ENCODE measurements at regions not wholly inside any gene's neighbourhood (a gene's known extent, or its start where the extent isn't known, plus 50 kb on each side); places are given as distances from the start of the nearest gene placed in this dataset.

DNA sequence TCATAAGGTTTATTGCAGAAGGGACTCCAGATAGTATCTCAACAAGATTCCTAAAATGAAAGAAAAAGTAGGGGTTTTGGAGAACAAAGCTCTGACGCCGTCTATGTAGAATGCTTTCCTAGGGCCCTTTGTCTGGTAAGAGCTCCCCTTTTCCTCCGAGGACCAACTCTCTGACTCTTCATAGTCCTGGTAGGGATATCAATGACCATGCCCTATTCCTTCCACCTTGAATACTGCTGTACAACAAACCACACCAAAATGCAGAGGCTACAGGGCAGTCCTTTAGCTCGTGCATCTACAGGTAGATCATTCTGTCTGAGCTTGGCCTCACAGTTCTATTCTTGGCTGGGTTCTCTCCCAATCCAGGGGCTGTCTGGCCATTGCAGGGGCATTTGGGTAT, 190.3 kb downstream of the WDR11 start:
- no peak for DNase-seq

DNA sequence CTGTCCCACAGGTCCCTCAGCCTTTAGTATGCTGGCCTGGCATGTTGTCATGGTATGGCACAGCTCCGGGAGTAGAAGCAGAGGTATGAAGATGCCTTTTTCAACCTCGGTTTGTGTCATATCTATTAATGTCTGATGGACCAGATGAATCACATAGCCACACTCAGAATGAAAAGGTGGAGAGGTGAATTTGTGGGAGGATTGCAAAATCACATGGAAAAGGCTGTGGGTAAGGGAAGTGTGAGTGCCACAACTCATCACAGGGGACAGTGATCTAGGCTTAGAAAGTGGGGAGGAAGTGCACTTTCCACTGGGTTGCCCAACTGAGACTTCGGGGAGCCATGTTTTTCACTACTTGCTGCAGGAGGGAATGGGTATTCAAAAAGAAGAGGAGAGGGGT, 190.7 kb downstream of the WDR11 start:
- DNase-seq = no peak

DNA sequence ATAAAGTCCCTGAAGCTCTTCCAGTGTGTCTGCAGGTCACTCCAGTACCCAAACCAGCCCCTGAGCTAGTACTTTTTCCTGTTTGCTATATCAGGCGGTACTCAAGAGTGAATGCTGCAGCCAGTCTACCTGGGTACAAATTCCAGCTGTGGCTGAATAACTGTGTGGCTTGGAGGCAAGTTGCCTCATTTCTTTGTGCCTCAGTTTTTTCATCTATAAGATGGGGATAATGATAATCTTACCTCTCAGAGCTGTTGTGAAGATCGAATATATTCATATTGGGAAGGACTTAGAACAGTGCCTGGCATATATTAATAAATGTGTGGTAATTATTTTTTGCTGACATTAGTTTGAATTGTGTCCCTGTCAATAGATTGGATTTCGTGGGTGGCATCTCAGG, 191.2 kb downstream of the WDR11 start:
- DNase-seq = no peak

DNA sequence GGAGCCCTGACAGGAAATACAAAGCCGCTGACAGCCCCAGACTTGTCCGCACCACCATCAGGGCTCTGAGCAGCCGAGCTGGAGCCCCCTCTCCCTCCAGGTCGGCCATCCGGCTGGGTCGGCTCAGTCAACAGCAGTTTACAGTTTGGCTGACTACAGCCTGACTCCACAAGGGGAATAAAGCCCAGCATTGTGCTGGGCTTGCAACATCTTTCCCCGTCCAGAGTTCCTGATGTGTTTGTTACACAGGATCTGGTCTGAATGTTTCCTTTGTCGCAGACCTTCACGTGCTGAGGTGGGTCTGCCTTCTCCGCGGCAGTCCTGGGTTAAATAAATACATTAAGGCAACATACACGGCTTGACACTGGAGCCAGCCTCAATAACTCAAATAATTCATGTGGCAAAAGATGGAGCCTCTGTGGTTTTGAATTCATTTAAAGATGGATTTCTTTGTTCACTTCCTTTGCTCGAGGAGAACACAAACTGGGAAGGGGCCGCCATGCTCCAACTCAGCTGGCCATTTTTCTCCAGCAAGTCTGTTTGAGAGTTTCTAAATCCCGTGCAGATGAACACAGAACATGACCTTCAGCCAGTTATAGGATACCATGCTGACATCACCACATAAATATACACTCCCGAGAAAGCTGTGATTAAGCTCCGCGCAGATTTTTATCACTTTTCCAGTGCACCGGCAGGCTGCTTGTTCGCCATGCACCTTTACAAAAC, 192.1 kb downstream of the WDR11 start:
- no peak for DNase-seq

DNA sequence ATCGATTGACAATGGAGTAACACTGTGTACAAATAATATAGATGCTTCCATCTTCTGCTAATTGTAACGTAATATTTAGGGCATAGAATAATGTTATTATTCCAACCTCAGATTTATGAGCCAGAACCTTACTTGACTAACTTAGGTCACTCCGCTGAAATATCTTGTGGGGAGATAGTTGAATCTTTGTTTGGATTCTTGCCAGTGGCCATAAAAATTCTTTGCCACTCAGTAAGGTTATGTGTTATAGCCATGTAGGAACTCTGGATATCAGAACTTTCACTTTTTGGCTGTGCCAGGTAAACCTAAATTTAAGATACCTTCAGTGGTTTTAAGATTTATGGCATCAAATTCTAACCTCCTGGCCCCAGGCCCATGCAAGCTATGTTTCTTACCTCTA, 197.6 kb downstream of the WDR11 start:
- no peak for DNase-seq

DNA sequence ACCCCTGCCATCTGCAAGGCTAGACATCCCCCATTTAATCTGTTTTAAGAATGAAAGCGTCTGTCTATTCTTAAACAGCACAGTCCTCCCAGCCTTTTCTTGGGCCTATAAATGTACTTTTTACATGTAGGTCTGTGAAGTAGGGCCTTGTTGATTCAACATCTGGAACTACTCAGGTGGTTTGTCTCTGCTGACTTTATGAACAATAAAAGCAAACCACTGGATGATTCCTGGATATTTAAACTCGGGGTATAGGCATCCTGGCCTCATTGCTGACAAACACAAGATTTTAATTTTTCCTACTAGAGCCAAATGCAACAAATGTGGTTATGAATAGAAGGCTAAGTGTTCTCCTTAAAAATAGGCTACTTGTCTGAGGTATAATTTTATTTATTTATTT, 198.3 kb downstream of the WDR11 start:
- DNase-seq = no peak

DNA sequence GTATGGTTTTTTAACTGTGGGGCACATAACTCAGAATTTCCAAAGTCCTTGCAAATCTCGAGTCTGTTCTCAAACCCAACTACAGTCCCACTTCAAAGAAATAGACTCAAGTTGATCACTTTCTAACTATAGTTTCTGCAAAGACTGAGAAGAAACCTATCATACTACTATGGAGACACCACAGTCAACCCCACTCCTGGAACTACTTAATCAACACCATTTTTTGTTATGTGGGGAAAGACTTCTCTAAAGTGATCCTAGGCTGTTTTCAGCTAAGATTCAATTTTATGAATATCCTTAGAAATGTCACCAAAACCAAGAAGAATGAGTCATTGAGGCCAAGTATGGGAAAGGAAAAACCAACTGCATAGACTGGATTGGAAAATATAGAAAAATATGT, 198.8 kb downstream of the WDR11 start:
- no peak for DNase-seq

DNA sequence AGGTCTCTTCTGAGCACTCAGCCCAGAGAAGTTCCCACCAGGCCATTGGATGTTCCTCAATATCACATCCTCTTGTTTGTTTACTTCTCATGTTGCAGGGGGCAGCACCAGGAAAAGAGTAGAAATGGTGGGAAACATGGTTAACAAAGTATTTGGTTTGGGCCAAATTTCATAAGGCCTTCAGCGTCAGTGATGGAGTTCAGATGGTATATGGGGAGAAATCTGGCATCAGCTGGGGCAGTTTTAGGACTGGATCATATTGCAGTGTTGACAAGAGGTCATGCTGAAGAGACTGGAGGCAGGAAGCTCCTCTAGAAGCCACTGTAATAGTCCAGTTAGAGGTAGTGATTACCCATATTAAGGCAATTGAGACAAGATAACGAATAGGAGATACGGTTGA, 200.0 kb downstream of the WDR11 start:
- DNase-seq = no peak

DNA sequence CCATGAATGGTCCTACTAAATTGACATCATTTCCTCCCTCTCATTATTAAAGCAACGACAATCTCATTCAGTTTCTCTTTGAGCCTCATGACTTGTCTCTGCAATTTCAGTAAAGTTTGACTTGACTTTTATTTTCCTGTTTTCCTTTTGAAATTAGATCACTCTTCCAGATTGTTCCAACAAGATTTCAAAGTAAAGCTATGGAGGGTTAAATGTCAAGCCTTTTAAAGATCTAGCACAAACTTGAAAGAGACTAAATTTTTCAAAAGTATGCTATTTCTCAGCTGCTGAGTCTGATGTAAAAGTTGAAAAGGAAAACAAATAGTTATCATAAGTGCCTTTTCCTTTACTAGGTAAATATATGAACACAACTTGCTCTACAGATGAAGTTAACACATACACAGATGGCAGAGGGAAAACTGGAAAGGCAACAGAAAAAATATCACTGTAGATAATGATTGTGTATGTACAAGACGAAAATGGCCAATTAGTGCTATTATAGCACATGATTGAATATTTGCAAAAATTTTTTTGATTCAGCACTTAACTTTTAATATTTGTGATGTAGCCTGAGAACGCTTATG, 200.6 kb downstream of the WDR11 start:
- DNase-seq = no peak

DNA sequence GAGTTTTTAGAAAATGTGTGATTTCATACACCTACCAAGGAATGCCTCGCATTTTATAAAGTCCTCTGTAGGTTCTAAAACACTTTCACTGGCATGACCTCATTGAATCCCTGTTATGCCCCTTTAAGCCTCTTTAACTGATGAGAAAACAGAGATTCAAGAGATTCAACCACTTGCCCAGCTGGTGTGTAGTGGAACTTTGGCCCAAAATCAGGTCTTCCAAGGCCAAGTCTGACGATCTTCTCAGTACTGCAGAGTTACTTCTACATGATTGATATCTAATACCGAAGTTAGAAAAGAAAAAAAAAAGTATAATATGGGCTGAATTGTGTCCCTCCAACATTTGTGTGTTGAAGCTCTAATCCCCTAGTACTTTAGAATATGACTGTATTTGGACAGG, 202.0 kb downstream of the WDR11 start:
- no peak for DNase-seq

DNA sequence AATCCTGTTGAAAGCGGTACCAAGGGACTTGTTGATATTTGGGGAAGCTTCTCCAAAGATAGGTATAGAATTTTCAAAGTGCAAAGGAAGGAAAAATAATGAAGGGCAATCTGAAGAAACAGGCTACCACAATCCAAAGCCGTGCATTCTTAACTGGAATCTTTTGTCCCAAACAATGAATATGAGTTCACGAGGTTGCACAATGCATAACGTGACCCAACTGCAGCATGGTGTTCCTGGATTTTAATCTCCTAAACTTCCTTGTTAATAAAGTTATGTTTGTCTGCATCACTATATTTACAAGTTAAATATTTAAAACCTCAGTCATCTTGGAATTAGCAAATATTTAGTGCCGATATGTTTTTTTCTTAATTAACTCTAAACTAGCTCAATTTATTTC, 203.7 kb downstream of the WDR11 start:
- no peak for DNase-seq

DNA sequence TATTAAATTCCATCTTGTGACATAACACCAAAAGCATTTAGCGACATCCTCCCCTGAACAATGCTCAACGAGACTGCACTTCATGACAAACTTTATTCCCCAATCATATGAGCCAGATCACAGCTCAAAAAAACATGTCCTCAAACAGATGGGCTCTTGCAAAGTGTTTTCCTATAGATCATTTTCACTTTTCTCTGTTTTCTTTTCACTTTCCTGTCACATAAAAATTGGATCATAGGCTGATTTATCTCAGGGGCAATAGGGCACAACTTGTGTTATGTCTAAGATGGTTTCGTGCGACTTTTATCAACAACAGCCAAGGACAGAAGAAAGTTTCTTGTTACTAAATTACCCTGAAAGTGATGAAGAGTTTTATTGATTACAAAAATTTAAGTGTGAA, 206.1 kb downstream of the WDR11 start:
- no peak for DNase-seq

DNA sequence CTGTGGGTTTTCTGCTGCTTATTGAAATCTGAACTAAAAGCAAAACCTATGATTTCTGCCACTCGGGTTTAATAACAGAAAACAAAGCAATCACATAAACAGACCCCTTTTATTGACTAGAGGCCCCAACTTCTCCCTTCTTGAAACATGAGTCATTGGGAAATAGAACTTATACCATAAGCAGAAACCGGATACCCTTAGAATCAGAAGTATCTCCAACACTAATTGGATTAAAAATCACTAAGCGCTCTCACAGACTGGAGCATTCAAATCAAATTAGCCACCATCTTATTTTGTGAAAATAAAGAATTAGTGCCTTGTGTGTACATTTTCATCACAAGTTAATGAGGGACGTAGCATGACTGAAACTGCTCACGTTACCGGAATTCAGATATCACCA, 206.9 kb downstream of the WDR11 start:
- no peak for DNase-seq

DNA sequence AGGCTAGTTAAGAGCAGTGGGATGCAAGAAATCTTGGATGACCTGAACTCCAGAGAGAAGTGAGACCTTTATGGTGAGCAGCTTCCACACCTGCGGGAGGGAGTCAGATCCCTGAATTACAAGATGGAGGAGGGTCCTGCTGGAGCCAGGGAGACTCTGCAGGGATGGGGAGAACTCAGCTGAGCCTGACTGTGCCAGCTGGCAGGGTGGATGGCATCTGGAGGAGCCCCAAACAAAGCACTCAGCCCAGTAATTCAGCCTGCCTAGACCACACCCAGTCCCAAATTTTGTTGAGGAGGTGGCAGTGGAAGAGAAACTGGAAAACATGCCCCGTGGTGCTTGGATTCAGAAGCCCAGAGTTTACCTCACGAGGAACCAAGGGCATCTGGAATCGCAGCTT, 208.2 kb downstream of the WDR11 start:
- DNase-seq = no peak

DNA sequence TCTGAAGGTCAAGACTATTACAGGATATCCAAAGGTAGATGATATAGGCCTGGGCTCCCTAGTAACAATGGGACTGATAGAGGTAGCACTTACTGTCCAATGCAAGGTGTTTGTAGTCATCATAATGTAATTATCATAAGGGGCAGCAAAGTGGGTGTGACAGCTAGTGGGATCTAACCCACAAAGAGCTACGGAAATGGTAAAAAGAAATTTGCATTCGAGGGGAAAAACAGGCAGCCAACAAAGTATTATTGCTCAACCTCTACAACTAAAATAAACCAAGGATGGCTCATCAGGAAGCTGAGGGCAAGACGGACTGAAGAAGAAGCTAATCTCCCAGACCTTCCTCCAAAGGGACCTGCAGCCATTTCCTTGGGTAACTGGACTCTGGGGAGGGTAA, 211.0 kb downstream of the WDR11 start:
- DNase-seq = no peak

DNA sequence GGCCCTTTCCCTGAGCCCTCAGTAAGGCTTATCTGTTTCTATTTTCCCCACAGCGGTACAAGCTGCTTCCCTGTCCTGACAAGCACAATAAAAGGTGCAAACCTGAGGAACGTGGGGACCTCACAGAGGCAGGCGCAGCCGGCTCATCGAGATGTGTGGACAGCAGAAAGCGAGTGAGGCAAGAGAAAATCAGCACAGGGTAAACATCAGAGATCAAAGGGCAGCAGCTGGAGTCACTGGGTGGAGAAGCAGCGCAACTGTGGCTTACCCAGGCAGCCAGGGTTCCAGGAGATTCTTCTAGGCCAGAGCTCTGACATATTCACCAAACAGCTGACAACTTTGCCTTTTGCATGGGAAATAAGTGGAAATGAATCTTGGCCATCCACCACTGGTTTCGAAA, 212.6 kb downstream of the WDR11 start:
- no peak for DNase-seq

DNA sequence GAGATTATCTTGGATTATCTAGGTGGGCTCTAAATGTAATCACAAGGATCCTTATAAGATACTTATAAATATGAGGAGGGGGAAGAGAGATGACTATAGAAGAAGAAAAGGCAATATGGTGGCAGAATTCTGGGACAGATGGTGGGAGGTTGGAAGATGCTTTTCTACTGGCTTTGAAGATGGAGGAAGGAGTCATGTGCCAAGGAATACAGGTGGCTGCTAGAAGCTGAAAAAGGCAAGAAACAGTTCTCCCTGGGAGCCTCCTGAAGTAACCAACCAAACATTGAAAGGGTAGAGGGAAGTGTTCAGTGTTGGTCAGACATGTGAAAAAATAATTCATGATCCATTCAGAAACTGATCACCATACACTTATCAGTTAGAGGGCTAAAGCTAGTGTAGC, 213.3 kb downstream of the WDR11 start:
- no peak for DNase-seq

DNA sequence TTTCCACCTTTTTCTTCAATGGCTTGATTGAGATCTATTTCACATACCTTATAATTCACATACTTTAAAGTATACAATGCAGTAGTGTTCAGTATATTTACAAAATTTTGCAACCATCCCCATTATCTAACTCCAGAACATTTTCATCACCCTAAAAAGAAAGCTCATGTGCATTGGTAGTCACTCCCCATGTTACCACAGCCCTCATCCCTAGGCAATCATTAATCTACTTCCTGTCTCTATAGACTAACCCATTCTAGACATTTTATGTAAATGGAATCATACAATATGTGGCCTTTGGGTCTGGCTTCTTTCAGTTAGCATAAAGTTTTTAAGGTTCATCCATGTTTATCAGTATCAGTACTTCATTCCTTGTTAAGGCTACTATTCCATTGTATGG, 214.2 kb downstream of the WDR11 start:
- no peak for DNase-seq

DNA sequence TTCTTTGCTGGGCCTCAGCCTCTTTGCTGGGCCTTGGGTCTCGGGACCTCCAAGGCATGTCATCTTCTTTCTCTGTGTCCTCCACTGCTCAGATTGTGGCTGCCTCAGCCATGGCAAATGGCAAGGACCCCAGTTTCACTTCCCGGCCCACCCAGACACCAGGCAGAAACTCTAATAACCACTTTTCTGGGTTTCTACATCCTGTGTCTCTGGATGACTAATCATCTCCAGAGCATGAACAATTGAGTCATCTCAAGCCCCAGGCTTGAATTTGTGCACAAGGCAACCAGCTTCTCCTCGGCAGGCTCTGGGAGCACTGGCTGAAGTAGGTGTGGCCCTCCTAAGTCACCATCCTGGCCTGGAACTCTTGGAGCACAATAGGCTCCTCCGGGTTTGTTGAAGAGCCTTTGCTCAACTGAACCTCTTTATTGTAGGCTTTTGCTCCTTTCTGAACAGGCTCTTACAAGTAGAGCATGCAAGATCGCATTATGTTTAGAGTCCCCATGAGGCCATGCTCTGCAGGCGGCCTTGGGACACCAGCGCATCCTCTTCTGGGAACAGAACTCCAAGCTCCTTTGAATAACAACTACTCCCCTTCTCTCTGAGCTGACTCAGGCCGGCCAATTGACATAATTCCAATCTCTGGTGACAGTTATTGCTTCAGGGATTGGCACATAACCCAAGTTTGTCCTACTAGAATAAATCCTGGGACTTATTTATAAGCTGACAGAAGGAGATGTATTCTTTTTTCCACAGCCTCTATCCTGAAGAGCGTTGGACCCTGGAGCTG, 218.1 kb downstream of the WDR11 start:
- no peak for DNase-seq

DNA sequence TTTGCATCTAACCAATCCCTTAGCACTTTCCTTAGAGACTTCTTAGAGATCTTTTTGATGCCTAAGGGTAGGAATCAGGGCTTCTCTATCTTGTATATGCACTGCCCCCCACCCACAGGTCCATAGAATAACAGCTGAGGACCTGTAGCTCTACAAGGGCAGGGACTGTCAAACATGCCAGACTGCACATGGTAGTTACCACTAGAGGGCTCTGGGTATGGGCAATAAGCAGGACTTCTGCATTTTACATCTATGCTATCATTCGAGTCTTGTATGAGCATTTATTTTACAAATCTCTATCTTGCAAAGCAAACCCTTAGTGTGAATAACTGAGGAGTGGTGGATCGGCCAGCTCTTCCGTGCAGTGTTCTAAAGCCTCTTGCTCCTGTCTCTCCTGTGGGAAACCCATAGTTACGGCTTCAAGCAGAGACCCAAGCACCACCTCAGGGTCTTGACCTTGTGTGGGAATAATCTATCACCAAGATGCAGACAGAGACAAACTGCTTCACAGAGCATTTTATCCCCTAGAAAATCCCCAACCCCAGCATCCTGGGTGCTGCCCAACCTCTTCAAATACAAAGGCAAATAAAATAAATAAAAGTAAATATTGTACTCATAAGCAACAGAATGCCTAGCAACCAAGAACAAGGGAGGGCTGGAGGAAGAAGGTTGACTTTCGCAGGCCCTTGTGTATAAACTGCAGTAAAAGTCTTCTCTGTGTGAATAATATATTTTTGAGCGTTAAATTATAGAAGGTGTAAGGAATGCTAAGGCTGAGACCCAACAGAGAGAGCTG, 219.3 kb downstream of the WDR11 start:
- DNase-seq = no peak

DNA sequence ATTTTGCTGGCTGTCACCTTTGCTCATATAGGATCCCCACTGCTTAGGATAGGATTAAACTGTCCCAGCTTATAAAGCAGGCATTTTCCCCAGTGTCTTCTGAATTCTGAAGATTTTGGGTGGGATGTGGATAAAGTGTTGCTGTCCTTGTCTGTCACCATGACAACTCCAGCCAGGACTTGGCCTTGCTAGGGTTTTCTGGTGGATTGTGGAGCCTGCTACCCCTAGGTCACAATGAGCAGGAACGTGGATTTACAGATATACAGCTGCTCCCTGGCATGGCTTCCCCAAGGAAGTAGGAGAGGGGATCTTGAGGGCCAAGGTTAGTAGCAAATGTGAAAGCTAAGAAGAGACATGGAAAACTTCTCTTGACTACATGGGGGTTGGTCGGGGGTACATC, 220.7 kb downstream of the WDR11 start:
- DNase-seq = no peak

DNA sequence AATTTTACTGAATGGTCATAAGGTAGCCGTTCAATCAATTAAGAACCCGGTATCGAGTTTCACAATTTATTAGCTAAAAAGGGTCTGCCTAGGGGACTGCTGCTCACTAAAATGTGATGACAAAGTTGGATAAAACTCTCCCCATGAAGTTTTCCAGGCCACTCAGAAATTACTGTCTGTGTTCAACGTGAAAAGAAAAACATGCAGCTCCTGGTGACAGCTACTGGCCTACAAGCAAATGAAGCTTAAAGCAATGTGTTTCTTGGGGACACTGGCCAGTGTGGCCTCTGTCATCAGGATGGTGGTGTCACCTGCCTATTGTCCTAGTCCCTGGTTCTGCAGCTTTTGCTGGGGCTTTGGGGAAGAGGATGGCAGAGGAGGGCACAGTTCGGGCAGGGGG, 222.6 kb downstream of the WDR11 start:
- DNase-seq = no peak

Data from activated naive CD4-positive, alpha-beta T cell treated with anti-CD3 and anti-CD28 coated beads, Interleukin-2, amount 50 U/mL, for 16 hours (primary cell).